DND-41 (cell line): ENCODE measurements at regions not wholly inside any gene's neighbourhood (a gene's known extent, or its start where the extent isn't known, plus 50 kb on each side); places are given as distances from the start of the nearest gene placed in this dataset.

Experiments used
- CTCF ChIP-seq: IDR thresholded peaks from 2 replicates; pipeline ENCODE4 v1.5.1; 2012; ENCODE audit warnings: borderline replicate concordance, low read length, moderate library complexity, mild to moderate bottlenecking; ENCODE audit not compliant: poor library complexity, severe bottlenecking; ENCODE audit errors: extremely low read depth
- EZH2 ChIP-seq: IDR thresholded peaks from 3 replicates; pipeline ENCODE4 v1.6.1; 2012; ENCODE audit warnings: borderline replicate concordance, low read depth, mild to moderate bottlenecking, moderate library complexity, low read length, inconsistent platforms; ENCODE audit not compliant: severe bottlenecking

GRCh38 chr13:31528176-31528575, 211.2 kb upstream of the RXFP2 start:
- no peak for TF ChIP-seq EZH2
- no peak for TF ChIP-seq CTCF
